Upper lobe of right lung (tissue), 1 donor: ENCODE measurements at regions not wholly inside any gene's neighbourhood (a gene's known extent, or its start where the extent isn't known, plus 50 kb on each side); places are given as distances from the start of the nearest gene placed in this dataset.

ENCODE experiments used
- ATAC-seq: fragments of 200-7000 bp; cut with Tn5 transposase; one replicate; pipeline ENCODE4 v1.9.1; 2020; ENCODE audit warnings: mild to moderate bottlenecking, moderate library complexity
- DNase-seq: peaks from one replicate; pipeline ENCODE4 v3.0.0-alpha.2; 2020
- H3K27ac ChIP-seq: fragments of 200-600 bp; one replicate; pipeline ENCODE4 v1.8.0; 2022
- H3K27me3 ChIP-seq: fragments of 200-600 bp; one replicate; pipeline ENCODE4 v1.8.0; 2022; ENCODE audit warnings: mild to moderate bottlenecking
- H3K36me3 ChIP-seq: fragments of 200-600 bp; one replicate; pipeline ENCODE4 v1.8.0; 2022
- H3K4me1 ChIP-seq: fragments of 200-600 bp; one replicate; pipeline ENCODE4 v1.8.0; 2022
- H3K4me3 ChIP-seq: fragments of 200-600 bp; one replicate; pipeline ENCODE4 v1.8.0; 2022; ENCODE audit warnings: mild to moderate bottlenecking
- H3K9me3 ChIP-seq: fragments of 200-600 bp; one replicate; pipeline ENCODE4 v1.8.0; 2022
- intact Hi-C: fragments of 100-400 bp; cut with DNase I; formaldehyde crosslinking; loops from one replicate; pipeline ENCODE4 v1.11.0; 2022
- TF ChIP-seq, protein P1 (sequence below): fragments of 200-600 bp; IDR thresholded peaks from one replicate; pipeline ENCODE4 v1.8.0; 2022; ENCODE audit warnings: antibody characterized with exemption
- donor health status: DM: no; HTN: yes; CAD: no; lungs with severe emphysema.

DNA sequence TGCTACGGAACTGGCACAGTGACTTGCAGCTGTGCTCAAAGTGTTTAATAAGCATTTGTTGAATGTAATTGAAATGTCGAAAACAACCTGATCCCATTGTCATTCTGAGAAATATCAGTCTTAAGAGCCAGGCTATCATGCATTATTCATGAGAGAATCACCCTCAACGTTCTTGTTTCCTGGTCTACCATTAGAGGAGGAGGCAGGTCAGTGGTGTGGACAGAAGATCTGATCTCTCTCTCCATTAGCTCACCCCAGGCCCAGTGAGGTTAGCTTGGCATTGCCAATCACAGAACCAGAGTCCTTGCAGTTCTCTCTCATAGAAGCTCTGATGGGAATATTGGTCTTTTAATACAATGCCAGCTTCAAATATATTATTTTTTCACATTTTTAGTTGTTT is 121.1 kb upstream of the SPON1 start:
- Histone ChIP-seq H3K9me3 (no peaks in the 10 kb centered on the region), H3K36me3 (no peaks in the 10 kb centered on the region), H3K27ac (no peak overlapping the region), H3K27me3 (no peaks in the 10 kb centered on the region), H3K4me3 (no peak overlapping the region), H3K4me1 (no peaks in the 10 kb centered on the region)
- TF ChIP-seq, protein P1, sequence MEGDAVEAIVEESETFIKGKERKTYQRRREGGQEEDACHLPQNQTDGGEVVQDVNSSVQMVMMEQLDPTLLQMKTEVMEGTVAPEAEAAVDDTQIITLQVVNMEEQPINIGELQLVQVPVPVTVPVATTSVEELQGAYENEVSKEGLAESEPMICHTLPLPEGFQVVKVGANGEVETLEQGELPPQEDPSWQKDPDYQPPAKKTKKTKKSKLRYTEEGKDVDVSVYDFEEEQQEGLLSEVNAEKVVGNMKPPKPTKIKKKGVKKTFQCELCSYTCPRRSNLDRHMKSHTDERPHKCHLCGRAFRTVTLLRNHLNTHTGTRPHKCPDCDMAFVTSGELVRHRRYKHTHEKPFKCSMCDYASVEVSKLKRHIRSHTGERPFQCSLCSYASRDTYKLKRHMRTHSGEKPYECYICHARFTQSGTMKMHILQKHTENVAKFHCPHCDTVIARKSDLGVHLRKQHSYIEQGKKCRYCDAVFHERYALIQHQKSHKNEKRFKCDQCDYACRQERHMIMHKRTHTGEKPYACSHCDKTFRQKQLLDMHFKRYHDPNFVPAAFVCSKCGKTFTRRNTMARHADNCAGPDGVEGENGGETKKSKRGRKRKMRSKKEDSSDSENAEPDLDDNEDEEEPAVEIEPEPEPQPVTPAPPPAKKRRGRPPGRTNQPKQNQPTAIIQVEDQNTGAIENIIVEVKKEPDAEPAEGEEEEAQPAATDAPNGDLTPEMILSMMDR, result no peak
- intact Hi-C loops, result no loop called here
- DNase-seq (no peak), ATAC-seq (no peak)

DNA sequence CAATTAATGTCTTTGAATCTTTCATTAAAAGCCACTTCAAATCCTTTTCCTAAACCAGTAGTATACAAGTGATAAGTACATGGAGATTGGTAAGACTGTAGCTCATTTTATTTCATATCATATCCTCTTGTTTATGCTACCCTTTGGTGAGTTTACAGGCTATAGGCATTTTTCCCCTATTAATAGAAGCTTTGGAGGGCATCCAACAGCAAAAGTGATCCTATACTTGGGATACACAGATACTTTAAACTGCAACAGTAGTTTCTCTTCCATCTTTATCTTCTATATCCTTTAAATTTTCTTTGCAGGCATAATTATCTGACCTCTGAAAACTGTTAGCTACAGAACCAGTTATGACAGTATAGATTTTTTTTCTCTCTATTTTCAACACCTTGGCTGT is 114.5 kb upstream of the SPON1 start:
- H3K4me1 ChIP-seq, result no peaks in the 10 kb centered on the region
- TF ChIP-seq, protein P1, result no peak
- no peaks in the 10 kb centered on the region for H3K27me3 ChIP-seq
- no peak for DNase-seq
- H3K36me3 ChIP-seq, result no peaks in the 10 kb centered on the region
- no peak for ATAC-seq
- H3K27ac ChIP-seq, result no peak overlapping the region
- intact Hi-C loops, result no loop called here
- no peaks in the 10 kb centered on the region for H3K9me3 ChIP-seq
- no peak overlapping the region for H3K4me3 ChIP-seq

DNA sequence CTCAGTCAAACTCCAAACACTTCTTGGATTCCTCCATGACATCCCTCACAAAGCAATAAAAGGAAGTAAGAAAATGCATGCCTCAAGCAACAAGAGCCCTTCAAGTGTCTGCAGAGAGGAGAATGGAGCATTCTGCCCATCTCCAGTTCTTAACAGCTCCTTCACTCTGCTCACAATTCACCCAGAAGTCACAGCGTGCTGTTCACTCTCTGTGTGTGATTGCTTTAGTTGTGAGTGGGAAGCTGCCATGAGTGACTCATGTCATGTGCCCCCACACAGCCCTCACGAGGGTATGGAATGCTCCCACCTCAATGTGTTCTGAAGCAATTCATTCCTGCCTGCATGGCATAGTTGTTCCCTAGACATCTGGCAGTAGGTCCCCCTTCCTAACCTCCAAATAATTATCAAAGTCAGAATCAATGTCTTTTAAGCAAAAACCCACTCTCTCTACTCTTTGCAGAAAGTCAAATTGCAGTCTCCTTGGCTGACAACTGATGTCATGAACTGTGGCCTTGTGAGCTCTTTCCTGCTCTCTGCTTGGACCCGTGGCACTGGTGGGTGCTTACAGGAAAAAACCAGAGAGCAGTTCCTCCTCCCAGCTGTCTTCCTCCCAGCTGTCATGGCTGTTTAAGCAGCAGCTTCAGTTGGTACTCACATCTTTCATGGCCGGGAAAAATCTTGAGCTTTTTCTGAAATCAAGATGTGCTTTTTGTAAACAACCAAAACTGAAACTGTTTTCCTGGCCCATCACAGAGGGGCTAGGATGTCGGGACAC is 112.1 kb upstream of the SPON1 start:
- Histone ChIP-seq H3K27me3 (no peaks in the 10 kb centered on the region), H3K27ac (no peak overlapping the region), H3K4me3 (no peak overlapping the region), H3K9me3 (no peaks in the 10 kb centered on the region), H3K4me1 (no peaks in the 10 kb centered on the region), H3K36me3 (no peaks in the 10 kb centered on the region)
- ATAC-seq (peak; percentile 72), DNase-seq (no peak)
- TF ChIP-seq, protein P1, result no peak
- intact Hi-C loops, result no loop called here

DNA sequence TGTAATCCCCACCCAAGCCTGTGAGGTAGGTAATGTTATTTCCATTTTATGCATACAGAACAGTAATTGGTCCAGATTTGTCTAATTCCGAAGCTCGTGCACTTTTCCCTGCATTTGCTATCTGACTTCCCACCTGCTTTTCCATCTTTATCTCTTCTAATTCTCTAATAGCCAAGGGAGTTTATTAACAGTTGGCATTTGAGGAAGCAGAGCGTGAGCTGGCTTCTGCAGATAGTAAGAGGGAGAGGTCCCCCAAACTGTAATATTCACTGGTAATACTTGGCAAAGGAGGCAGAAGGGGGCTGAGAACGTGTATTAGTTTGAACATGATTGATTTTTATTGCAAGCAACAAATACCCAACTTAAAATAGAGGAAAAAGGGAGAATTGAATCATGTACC is 110.8 kb upstream of the SPON1 start:
- TF ChIP-seq, protein P1, result no peak
- ATAC-seq (no peak), DNase-seq (no peak)
- Histone ChIP-seq H3K27me3 (no peaks in the 10 kb centered on the region), H3K4me3 (no peak overlapping the region), H3K27ac (no peak overlapping the region), H3K4me1 (no peaks in the 10 kb centered on the region), H3K36me3 (no peaks in the 10 kb centered on the region), H3K9me3 (no peaks in the 10 kb centered on the region)
- intact Hi-C loops, result no loop called here

DNA sequence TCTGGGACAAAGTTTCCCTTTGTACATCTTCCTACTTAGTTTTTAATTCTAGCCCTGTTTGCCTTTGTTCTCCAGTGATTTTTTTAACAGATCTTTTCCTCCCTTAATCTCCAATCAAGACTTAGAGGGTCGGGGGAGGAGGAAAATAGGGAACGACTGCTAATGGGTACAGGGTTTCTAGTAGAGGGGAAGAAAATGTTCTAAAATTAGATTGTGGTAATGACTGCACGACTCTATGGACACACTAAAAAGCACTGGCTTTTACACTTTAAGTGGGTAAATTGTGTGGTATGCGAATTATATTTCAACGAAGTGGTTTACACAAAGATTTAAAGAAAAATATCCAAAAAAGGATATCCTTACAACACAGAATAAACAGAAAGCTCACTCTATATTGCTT is 110.0 kb upstream of the SPON1 start:
- TF ChIP-seq, protein P1, result no peak
- Histone ChIP-seq H3K4me1 (no peaks in the 10 kb centered on the region), H3K27me3 (no peaks in the 10 kb centered on the region), H3K9me3 (no peaks in the 10 kb centered on the region), H3K36me3 (no peaks in the 10 kb centered on the region), H3K27ac (no peak overlapping the region), H3K4me3 (no peak overlapping the region)
- ATAC-seq, result no peak
- intact Hi-C loops, result no loop called here
- DNase-seq, result no peak

DNA sequence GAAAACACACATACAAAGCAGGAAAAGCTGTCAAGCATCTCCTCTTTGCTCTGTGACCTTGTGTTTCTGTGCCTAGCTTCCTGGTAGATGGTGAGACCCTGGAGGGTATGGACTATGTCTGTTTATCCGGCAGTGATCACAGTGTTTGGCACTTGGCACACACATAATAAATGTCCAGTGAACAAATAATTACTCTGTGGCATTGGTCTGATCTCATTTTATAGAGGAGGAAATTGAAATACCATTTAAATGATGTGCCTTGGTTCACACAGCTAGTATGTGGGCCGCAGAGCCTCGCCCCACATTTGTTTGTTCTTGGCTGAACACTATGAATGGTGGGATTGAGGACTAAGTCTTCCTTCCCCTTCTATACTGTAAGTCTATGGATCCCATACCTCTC is 104.7 kb upstream of the SPON1 start:
- no peak overlapping the region for H3K4me3 ChIP-seq
- TF ChIP-seq, protein P1, result no peak
- H3K27me3 ChIP-seq, result no peaks in the 10 kb centered on the region
- H3K36me3 ChIP-seq, result no peaks in the 10 kb centered on the region
- intact Hi-C loops, result no loop called here
- no peaks in the 10 kb centered on the region for H3K9me3 ChIP-seq
- no peak overlapping the region for H3K27ac ChIP-seq
- no peaks in the 10 kb centered on the region for H3K4me1 ChIP-seq
- DNase-seq (no peak), ATAC-seq (no peak)
